Spleen (tissue), 7 donors: ENCODE measurements at regions not wholly inside any gene's neighbourhood (a gene's known extent, or its start where the extent isn't known, plus 50 kb on each side); places are given as distances from the start of the nearest gene placed in this dataset.

Experiments
- POLR2AphosphoS5 ChIP-seq, 3 donors: sonication (generic); formaldehyde crosslinking; IDR thresholded peaks; one replicate each; pipeline ENCODE4 v1.5.1; 2017; ENCODE audit warnings: antibody characterized with exemption in 3 of 3
- TF ChIP-seq, protein P1 (sequence below), 11 experiments: fragments of 200-600 bp in 7 of 11; fragments of 450-650 bp in 4 of 11; sonication (generic) in 4 of 11; IDR thresholded peaks in 8 of 11; conservative IDR thresholded peaks in 3 of 11; 1 replicate in 7 of 11; 2 replicates in 4 of 11; pipeline versions ENCODE4 v1.4.0 to v1.8.0; 2016 to 2021; ENCODE audit warnings: antibody characterized with exemption in 11 of 11, inconsistent platforms in 4 of 11, mild to moderate bottlenecking in 1 of 11
- donor health status: DM: no; HTN: no; CAD: no; lungs with moderate emphysema.
- donor health status: DM: no; HTN: no; CAD: no.
- donor health status: DM: no; HTN: no; CAD: no.

GRCh38 chr3:105938101-105938500, 69.3 kb upstream of the CBLB start:
- no peak for TF ChIP-seq POLR2AphosphoS5 (IDR thresholded peaks at IDR 0.05)
- TF ChIP-seq, protein P1, sequence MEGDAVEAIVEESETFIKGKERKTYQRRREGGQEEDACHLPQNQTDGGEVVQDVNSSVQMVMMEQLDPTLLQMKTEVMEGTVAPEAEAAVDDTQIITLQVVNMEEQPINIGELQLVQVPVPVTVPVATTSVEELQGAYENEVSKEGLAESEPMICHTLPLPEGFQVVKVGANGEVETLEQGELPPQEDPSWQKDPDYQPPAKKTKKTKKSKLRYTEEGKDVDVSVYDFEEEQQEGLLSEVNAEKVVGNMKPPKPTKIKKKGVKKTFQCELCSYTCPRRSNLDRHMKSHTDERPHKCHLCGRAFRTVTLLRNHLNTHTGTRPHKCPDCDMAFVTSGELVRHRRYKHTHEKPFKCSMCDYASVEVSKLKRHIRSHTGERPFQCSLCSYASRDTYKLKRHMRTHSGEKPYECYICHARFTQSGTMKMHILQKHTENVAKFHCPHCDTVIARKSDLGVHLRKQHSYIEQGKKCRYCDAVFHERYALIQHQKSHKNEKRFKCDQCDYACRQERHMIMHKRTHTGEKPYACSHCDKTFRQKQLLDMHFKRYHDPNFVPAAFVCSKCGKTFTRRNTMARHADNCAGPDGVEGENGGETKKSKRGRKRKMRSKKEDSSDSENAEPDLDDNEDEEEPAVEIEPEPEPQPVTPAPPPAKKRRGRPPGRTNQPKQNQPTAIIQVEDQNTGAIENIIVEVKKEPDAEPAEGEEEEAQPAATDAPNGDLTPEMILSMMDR (IDR thresholded peaks at IDR 0.05 in 8 of 11, conservative IDR thresholded peaks at IDR 0.05 in 3 of 11): no peak
